Retinal pigment epithelial cell (primary cell): ENCODE measurements at regions not wholly inside any gene's neighbourhood (a gene's known extent, or its start where the extent isn't known, plus 50 kb on each side); places are given as distances from the start of the nearest gene placed in this dataset.

ENCODE experiments used
- DNase-seq: peaks from one replicate; pipeline ENCODE4 v3.0.0-alpha.2; 2010; ENCODE audit warnings: low read depth
- H3K4me3 ChIP-seq: 2 replicates; pipeline ENCODE4 v1.5.1; 2011; ENCODE audit warnings: mild to moderate bottlenecking, low read length, control low read depth, moderate library complexity
- CTCF ChIP-seq: conservative IDR thresholded peaks from 2 replicates; pipeline ENCODE4 v1.5.1; 2011; ENCODE audit warnings: low read depth, low read length, control low read depth, inconsistent platforms

DNA sequence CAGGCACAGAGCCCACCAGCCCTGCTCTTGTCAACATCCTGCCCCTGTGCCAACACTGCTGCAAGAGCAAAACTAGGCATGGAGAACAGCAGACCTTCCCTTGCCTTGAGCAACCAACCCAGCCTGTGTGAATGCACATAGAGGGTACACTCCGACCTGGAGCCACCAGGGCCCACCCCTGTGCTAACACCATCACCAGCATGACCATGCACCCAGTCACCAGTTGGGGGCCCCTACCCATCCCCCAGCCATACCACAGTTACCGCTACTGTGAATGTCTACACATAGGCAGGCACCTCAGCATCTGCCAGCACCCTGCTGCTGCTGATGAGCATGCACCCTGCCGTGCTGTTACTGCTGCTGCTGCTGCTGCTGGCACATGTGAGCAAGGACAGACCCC is 301.9 kb upstream of the ST6GAL2 start:
- no peak for TF ChIP-seq CTCF
- H3K4me3 ChIP-seq = no peak overlapping the region
- DNase-seq = no peak

DNA sequence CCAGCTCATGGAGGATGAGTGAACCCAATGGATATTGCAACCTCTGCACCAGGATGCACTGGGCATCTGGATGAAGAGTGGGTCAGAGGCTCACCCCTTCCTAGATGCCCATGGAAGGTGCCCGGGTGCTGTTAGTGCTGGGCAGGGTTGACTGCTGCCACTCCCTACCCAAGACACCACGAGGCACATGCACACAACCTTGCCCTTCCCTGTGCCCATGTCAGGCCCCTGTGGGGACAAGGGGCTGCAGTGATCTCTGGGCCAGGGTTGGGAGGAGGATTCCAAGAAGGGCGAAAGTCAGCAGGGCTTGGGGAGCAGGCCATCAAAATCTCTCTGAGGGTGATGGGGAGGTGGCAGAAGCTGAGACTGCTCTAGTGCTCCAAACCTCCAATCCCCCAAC is 309.7 kb upstream of the ST6GAL2 start:
- no peak overlapping the region for H3K4me3 ChIP-seq
- no peak for TF ChIP-seq CTCF
- no peak for DNase-seq

GRCh38 chr2:107197594-107198294 is 311.8 kb upstream of the ST6GAL2 start:
- TF ChIP-seq CTCF = no peak
- no peak for DNase-seq
- H3K4me3 ChIP-seq = no peak overlapping the region

GRCh38 chr2:107202962-107203591 is 317.1 kb upstream of the ST6GAL2 start:
- TF ChIP-seq CTCF = no peak
- H3K4me3 ChIP-seq = no peak overlapping the region
- DNase-seq = no peak

DNA sequence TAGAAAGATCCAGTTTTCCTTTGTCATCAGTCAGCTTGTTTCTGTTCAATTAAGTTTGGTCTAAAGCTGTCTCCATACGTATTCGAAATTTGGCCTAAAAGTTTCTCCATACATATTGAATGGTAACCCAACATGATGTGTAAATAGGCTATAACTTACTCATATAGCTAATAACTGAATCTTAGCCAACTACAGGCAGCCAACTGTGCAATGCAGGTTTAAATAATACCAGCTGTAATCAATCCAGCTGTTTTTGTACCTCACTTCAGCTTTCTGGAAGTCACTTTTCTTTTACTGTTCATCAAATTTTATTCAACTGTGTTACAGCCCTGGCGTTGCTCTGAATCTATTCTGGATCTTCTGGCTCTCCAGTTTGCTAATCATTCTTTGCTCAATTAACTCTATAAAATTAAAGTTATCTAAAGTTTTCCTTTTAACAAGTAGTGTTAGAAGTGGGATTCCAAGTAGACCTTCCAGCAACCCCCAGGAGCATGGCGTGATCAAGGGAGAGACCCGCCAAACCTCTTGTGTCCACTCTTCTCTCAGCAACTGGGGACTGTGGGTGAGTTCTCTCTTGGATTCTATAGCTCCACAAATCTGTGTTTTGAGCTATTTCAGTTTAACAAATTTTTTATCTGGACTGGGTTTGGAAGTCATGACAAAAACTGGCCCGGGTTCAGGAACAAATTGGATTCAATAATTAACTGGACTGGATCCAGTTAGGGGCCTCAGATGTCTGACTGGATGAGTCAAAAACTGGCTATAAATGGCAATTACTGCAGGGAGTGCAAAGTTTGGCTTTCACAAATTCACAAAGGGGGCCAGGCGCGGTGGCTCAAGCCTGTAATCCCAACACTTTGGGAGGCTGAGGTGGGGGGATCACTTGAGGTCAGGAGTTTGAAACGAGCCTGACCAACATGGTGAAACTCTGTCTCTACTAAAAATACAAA is 329.7 kb upstream of the ST6GAL2 start:
- H3K4me3 ChIP-seq = no peak overlapping the region
- TF ChIP-seq CTCF = no peak
- no peak for DNase-seq

DNA sequence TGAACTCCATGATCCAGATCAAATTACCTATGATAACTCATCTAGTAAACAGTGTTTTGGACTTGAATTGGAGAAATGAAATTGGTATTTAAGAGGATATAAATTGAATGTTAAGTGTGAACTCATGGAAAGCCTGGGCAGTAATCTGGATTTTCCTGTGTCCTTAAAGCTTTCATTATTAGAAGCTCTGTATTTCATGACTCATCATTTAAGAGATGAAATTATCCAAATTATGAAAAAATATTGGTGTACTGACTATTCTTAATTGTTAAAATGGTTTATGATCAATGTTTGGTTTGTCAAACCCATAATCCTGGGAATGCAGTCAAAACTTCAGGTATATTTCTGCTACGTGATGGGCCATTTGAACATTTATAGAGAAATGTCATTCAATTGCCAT is 332.2 kb upstream of the ST6GAL2 start:
- no peak for DNase-seq
- no peak for TF ChIP-seq CTCF
- no peak overlapping the region for H3K4me3 ChIP-seq
